A673 (cell line): ENCODE measurements at regions not wholly inside any gene's neighbourhood (a gene's known extent, or its start where the extent isn't known, plus 50 kb on each side); places are given as distances from the start of the nearest gene placed in this dataset.

Experiments used
- BruUV-seq: library from RNA; stranded (reverse); fragments of 400-500 nt; replicated peaks from 2 replicates; lab custom pipeline; 2021; lab: Mats Ljungman, UMichigan
- CTCF ChIA-PET: fragments of 300-600 bp; sonication (Branson Sonifier 250); formaldehyde crosslinking; loops from one replicate; lab custom pipeline; 2022; ENCODE audit warnings: antibody characterized with exemption; lab: Charles Lee
- POLR2A ChIA-PET: fragments of 300-600 bp; sonication (Branson Sonifier 250); formaldehyde crosslinking; loops from one replicate; lab custom pipeline; 2022; ENCODE audit warnings: antibody characterized with exemption; ENCODE audit not compliant: low non-redundant PET; lab: Charles Lee
- DNase-seq: peaks from one replicate; pipeline ENCODE4 v3.0.0-alpha.2; 2015; ENCODE audit warnings: low spot score
- H3K27ac ChIP-seq: fragments of 200-600 bp; sonication (generic); 2 replicates; pipeline ENCODE4 v1.5.1; 2016; ENCODE audit warnings: mixed run types, low read depth, mild to moderate bottlenecking, mixed read lengths, antibody characterized with exemption, low read length; ENCODE audit not compliant: poor library complexity, severe bottlenecking
- H3K27me3 ChIP-seq: fragments of 200-600 bp; sonication (generic); replicated peaks from 2 replicates; pipeline ENCODE4 v1.6.1; 2017; ENCODE audit warnings: mixed run types, low read depth, mild to moderate bottlenecking, mixed read lengths, antibody characterized with exemption, low read length; ENCODE audit not compliant: insufficient read depth, poor library complexity
- H3K36me3 ChIP-seq: fragments of 200-600 bp; sonication (generic); 2 replicates; pipeline ENCODE4 v1.6.1; 2016; ENCODE audit warnings: mixed run types, mild to moderate bottlenecking, mixed read lengths, antibody characterized with exemption, low read length; ENCODE audit not compliant: insufficient read depth, poor library complexity, severe bottlenecking
- H3K4me1 ChIP-seq: fragments of 200-600 bp; sonication (generic); 2 replicates; pipeline ENCODE4 v1.6.1; 2017; ENCODE audit warnings: mixed run types, mild to moderate bottlenecking, mixed read lengths, antibody characterized with exemption, low read length; ENCODE audit not compliant: insufficient read depth, poor library complexity, severe bottlenecking
- H3K4me3 ChIP-seq: fragments of 200-600 bp; sonication (generic); 2 replicates; pipeline ENCODE4 v1.5.1; 2016; ENCODE audit warnings: low read depth, mixed run types, mild to moderate bottlenecking, mixed read lengths, low read length; ENCODE audit not compliant: poor library complexity, severe bottlenecking
- H3K9me3 ChIP-seq: fragments of 200-600 bp; sonication (generic); 2 replicates; pipeline ENCODE4 v1.6.1; 2016; ENCODE audit warnings: mixed run types, low read depth, mild to moderate bottlenecking, mixed read lengths, antibody characterized with exemption, low read length; ENCODE audit not compliant: poor library complexity, severe bottlenecking
- EZH2 ChIP-seq: fragments of 200-600 bp; sonication (generic); IDR thresholded peaks from 2 replicates; pipeline ENCODE4 v1.6.1; 2017; ENCODE audit warnings: borderline replicate concordance, low read depth, mild to moderate bottlenecking, mixed read lengths, antibody characterized with exemption, low read length; ENCODE audit not compliant: poor library complexity, severe bottlenecking
- intact Hi-C: fragments of 100-400 bp; cut with micrococcal nuclease; formaldehyde crosslinking; loops from one replicate; pipeline ENCODE4 v1.10.0; 2022; ENCODE audit not compliant: unreplicated experiment
- TF ChIP-seq, protein P1 (sequence below): fragments of 300-800, 200-600 bp; sonication (generic); conservative IDR thresholded peaks from 2 replicates; pipeline ENCODE4 v1.5.1; 2017; ENCODE audit warnings: low read depth, mild to moderate bottlenecking, antibody characterized with exemption, low read length, moderate library complexity, mixed read lengths

- H3K4me1 ChIP-seq, result no peaks in the 10 kb centered on the region
- ChIA-PET CTCF (no interaction called here), POLR2A (no interaction called here)
- intact Hi-C loops, result no loop called here
- no peak for DNase-seq
- H3K27me3 ChIP-seq, result peaks cover 2% of the 10 kb centered on the region
- no peak overlapping the region for H3K4me3 ChIP-seq
- no peaks in the 10 kb centered on the region for H3K9me3 ChIP-seq
- TF ChIP-seq EZH2, result no peak
- TF ChIP-seq, protein P1, sequence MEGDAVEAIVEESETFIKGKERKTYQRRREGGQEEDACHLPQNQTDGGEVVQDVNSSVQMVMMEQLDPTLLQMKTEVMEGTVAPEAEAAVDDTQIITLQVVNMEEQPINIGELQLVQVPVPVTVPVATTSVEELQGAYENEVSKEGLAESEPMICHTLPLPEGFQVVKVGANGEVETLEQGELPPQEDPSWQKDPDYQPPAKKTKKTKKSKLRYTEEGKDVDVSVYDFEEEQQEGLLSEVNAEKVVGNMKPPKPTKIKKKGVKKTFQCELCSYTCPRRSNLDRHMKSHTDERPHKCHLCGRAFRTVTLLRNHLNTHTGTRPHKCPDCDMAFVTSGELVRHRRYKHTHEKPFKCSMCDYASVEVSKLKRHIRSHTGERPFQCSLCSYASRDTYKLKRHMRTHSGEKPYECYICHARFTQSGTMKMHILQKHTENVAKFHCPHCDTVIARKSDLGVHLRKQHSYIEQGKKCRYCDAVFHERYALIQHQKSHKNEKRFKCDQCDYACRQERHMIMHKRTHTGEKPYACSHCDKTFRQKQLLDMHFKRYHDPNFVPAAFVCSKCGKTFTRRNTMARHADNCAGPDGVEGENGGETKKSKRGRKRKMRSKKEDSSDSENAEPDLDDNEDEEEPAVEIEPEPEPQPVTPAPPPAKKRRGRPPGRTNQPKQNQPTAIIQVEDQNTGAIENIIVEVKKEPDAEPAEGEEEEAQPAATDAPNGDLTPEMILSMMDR, result no peak
- BruUV-seq, result no TSS peak
- no peaks in the 10 kb centered on the region for H3K36me3 ChIP-seq
- H3K27ac ChIP-seq, result no peak overlapping the region
Measured at GRCh38 chr13:104487006-104487405, 1420.8 kb upstream of the SLC10A2 start.

GRCh38 chr13:104485571-104485970, 1419.4 kb upstream of the SLC10A2 start:
- CTCF ChIA-PET, result no interaction called here
- POLR2A ChIA-PET, result no interaction called here

GRCh38 chr13:104483631-104484030, 1417.4 kb upstream of the SLC10A2 start:
- H3K4me3 ChIP-seq, result no peak overlapping the region
- CTCF ChIA-PET, result no interaction called here
- POLR2A ChIA-PET, result no interaction called here
- H3K9me3 ChIP-seq, result no peaks in the 10 kb centered on the region
- no peak for DNase-seq
- no peaks in the 10 kb centered on the region for H3K4me1 ChIP-seq
- no peak for TF ChIP-seq EZH2
- TF ChIP-seq, protein P1, result no peak
- no peak overlapping the region for H3K27ac ChIP-seq
- intact Hi-C loops, result no loop called here
- H3K36me3 ChIP-seq, result no peaks in the 10 kb centered on the region
- no TSS peak for BruUV-seq
- H3K27me3 ChIP-seq, result no peaks in the 10 kb centered on the region

More at GRCh38 chr13:104485571-104485970, 1419.4 kb upstream of the SLC10A2 start:
- H3K27me3 ChIP-seq, result peaks cover 2% of the 10 kb centered on the region
- H3K4me1 ChIP-seq, result no peaks in the 10 kb centered on the region
- H3K9me3 ChIP-seq, result no peaks in the 10 kb centered on the region
- H3K36me3 ChIP-seq, result no peaks in the 10 kb centered on the region
- no TSS peak for BruUV-seq
- no peak for DNase-seq
- no peak overlapping the region for H3K4me3 ChIP-seq
- intact Hi-C loops, result no loop called here
- TF ChIP-seq, protein P1, result no peak
- TF ChIP-seq EZH2, result no peak
- no peak overlapping the region for H3K27ac ChIP-seq
